Stimulated activated CD8-positive, alpha-beta memory T cell treated with anti-CD3 and anti-CD28 coated beads, Interleukin-2, amount 100 ng/mL, for 48 hours (primary cell): ENCODE measurements at regions not wholly inside any gene's neighbourhood (a gene's known extent, or its start where the extent isn't known, plus 50 kb on each side); places are given as distances from the start of the nearest gene placed in this dataset.
"Not testable (repeated sequence)": the region's sequence is repeated elsewhere in the genome, so short reads cannot be mapped to it uniquely, and the experiment has no call there.

Experiments
- DNase-seq, 2 donors: peaks; one replicate each; pipeline ENCODE4 v3.0.0-alpha.2; 2020; ENCODE audit warnings: low read depth in 2 of 2

DNA sequence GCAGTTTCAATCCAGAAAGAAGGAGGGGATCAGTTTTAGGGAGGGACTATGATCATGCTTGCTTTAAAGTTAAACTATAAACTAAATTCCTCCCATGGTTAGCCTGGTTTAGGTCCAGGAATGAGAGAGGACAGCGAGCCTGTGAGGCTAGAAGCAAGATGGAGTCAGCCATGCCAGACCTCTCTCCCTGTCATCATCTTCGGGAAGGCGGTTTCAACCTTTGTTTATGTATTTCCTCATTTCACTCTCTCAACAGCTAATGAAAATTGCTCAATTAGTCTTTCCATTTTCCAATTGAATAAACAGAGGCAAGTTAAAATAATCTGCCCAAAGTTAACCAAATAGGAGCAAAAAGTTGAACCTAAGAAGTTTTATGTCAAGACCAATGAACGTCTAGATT, 201.5 kb downstream of the KCNJ2 start:
- DNase-seq = no peak

DNA sequence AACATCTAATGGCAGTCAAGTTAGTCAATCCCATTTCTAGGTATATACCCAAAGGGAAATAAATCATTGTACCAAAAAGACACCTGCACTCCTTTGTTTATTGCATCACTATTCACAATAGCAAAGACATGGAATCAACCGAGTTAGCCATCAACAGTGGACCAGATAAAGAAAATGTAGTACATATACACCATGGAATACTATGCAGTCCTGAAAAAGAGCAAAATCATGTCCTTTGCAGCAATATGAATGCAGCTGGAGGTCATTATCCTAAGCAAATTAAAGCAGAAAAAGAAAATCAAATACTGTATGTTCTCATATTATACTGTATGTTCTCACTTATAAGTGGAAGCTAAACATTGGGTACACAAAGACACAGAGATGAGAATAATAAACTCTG, 204.0 kb downstream of the KCNJ2 start:
- no peak for DNase-seq

DNA sequence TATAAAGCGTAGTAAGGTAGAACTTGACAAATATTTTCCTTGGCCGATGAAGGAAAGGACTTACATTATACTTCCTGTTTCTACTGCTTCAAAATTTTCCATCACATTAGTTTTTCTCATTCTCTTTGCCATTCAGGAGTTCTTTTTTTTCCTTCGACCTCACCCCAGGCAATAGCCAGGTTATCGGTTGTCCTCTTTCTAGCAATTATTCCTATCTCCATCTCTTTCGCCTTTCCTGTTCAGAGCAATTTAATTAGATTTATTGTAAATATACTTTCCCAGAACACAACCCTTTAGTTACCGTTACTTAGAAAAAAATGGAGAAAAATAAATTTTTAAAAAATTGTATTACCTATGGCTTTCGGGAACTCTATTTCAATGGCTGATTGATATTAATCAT, 205.2 kb downstream of the KCNJ2 start:
- DNase-seq = no peak

DNA sequence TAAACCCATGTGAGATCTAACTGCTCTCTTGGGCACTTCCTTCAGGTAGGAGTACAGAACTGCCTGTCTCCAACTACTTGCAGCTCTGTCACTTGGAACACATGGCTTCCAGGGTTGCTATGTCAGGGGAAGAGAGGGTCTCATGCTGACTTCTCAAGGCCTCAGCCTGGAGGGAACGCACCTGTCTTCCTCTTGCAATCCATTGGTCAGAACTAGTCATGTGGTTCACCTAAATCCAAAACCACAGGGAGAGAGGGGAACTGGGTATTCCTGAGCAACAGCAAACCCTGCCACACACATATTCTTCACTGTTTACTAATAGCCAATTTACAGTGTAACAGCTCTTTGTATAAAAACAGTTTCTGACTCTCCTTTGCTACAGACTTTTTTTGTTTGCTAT, 206.1 kb downstream of the KCNJ2 start:
- no peak for DNase-seq

GRCh38 chr17:70375813-70376770, 206.8 kb downstream of the KCNJ2 start:
- DNase-seq = no peak

DNA sequence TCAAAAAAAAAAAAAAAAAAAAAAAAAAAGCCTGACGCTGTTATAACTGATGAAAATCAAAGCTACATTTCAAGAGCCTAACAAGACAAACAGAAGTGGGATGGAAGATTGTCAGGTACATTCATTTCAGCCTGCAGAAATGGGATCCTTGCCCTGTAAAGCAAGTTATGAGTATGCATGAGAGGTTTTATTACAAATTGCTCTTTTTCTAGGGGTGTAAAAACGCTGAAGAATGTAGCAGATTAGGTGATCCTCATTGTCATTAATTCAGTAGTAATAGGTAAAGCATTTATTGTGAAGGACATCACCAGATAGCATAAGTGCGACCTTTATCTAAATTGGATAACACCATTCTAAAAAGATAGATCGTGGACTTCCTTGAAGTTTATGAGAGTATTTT, 208.3 kb downstream of the KCNJ2 start:
- no peak for DNase-seq

DNA sequence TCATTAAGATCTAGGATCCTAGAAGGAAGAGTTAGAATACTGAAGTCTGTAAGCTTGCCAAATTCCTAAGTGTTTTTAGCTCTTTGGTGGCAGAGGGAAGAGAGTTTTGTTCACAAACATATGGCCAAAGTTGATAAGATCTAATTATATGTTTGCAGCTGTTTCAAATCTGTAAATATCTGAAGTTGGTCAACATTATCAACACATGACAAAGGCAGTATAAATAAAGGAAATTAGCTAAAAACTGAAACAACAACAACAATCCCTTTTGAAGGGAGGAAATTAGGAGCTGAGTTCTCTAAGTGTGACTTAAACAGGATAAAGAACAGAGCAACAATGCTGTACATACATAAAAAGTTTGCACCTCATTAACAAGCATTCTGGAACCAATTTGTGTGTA, 208.7 kb downstream of the KCNJ2 start:
- no peak for DNase-seq

- no peak for DNase-seq
Observed at GRCh38 chr17:70379945-70380344, 210.6 kb downstream of the KCNJ2 start.

GRCh38 chr17:70381916-70382315, 212.6 kb downstream of the KCNJ2 start:
- not testable (repeated sequence) for DNase-seq

DNA sequence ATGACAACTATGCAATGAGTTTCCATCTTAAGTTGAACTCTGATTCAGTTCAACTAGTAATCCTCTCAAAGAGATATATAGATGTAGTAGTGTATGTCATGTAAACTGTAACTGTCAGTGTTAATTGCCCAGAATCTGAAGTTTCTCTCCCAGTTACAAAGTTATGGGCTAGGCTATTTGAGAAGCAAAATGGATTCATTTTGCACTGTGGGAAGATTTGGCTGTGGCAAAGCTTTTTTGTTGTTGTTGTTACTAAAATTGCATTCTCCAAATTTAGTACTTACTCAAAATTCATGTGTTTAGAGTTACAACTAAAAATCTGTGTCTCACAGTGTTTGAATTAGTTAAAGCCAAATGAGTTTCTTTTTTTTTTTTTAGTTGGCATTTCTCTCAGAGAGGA, 219.0 kb downstream of the KCNJ2 start:
- no peak for DNase-seq

GRCh38 chr17:70389232-70389757, 220.0 kb downstream of the KCNJ2 start:
- not testable (repeated sequence) for DNase-seq

GRCh38 chr17:70390049-70390448, 220.7 kb downstream of the KCNJ2 start:
- no peak for DNase-seq

DNA sequence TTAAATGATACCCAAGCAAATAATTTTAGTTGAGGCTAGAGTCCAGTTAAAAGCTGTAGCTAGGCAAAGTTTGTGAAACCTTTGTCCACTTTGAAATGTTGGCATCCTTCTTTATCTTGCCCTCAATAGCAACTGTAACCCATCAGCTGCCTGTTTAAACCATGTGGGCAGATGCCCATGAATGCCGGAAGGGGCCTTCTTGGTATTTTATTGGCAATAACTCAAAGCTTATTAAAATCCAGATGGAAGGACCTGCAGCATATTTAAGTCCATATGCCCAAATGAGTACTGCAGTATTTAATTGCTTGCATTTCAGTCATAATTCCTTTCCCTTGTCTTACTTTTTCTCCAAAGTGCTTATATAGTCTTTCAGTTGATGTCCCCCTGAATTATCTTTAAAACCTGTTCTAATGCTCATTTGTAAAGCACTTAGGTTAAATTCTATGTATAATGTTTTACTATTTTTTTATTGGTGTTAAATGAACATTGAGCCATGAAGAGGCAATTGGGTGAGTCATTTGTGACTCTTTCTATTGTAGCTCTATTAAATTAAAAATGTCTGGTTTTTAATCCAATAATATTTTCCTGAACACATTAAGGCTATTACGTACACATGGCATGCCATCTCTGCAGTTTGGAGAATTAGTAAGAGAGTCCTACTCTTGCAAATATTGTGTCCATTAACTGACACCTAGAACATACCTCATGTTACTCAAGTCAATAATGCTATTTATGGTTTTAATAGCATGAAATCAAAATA, 225.3 kb downstream of the KCNJ2 start:
- DNase-seq = no peak

- no peak for DNase-seq
Observed at GRCh38 chr17:70405492-70406220, 236.3 kb downstream of the KCNJ2 start.

- DNase-seq = no peak
Observed at GRCh38 chr17:70407506-70407905, 238.2 kb downstream of the KCNJ2 start.

- DNase-seq = no peak
Observed at GRCh38 chr17:70408768-70409167, 239.4 kb downstream of the KCNJ2 start.

DNA sequence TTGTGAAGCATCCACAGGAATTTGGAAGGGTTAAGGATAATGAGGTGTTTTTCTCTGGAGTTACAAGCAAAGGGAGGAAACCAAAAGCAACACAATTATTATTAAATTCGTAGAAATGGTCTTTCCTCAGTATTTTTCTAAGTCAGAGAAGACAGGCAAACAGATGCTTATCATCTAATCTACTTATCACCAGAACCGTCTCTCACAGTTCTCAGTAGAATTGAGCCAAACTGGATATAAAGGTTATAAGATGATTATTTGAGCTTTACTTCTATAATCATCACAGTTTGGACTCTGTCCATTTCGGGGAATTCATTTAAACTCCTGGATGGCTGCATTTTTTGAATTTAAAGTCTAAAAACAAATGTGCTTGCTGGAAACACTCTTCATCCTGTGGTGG, 245.0 kb downstream of the KCNJ2 start:
- no peak for DNase-seq

DNA sequence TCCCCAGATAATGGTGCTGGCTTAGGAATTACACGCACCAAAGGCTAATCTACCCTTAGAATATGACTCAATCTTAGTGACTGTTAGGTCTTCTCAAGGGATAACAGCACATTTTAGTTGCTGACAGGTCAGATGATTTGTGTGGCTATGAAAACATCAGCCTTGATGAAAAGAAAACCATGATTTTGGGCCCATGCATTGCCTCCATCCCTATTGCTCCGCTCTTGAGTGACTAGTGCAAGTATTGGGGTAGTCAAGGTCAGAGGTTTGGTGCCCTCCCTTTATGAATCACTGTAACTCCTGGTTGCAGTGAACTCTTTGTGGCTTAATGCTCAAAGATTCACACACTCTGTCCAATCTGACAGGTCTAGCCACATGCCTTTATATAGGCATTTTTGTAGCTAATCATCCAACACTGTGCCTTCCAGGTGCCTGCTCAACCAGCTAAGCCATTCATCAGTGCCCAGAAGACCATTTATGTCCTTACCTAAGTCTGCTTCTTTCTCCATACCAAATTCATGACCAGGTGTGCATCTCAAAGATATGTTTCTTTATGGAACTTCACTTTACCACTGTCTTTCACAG, 251.6 kb downstream of the KCNJ2 start:
- no peak for DNase-seq

DNA sequence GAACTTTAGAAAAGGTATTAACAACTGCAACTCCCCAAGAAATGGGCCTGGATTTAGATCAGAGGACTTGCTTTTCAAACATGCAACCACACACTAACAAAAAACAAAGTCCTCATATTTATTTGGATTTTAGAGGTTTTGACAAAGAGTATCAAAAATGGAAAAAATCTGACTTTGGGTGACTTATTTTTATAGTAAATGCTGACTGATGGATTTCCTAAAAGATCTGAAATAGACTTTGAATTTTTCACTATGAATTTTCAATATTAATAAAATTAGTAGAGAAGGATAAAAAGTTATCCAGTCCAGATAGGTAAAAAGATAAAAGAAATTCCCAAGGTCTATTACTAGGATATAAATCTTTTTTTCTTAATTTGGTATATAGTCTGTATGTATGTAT, 253.5 kb downstream of the KCNJ2 start:
- DNase-seq = no peak

GRCh38 chr17:70423562-70423961, 254.2 kb downstream of the KCNJ2 start:
- no peak for DNase-seq

DNA sequence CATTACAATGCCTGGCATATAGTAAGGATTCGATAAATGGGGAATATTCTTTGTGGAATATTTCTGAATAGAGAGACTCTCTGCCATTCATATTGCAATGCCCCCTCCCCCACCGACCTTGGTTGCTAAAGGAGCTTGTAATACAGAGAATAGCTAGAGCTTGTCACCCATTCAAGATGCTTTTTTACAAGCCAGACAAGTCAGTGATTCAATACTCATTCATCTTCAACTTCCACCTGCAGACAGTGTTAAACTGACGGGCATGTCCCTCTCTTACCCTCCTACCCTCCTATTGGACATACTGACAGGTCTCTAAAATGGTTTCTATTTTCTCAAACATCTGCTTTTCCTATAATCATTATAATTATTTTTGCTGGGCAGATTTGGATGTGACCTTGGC, 257.4 kb downstream of the KCNJ2 start:
- no peak for DNase-seq
